Suppressor macrophage (primary cell): ENCODE measurements at regions not wholly inside any gene's neighbourhood (a gene's known extent, or its start where the extent isn't known, plus 50 kb on each side); places are given as distances from the start of the nearest gene placed in this dataset.
A peak's percentile ranks its signal among the peaks of the same experiment; 100 is the strongest.

Experiments
- DNase-seq, 4 experiments: peaks; one replicate each; pipeline ENCODE4 v3.0.0-alpha.2; 2020 to 2022

- peak in 3 of 4 experiments; percentile 30 to 56 (median 49) for DNase-seq
Measured at GRCh38 chr1:221072214-221072613, 193.0 kb downstream of the HLX start.

- peak; percentile 28 to 72 (median 52) for DNase-seq
Measured at GRCh38 chr1:221074332-221074731, 195.1 kb downstream of the HLX start.

- peak in 1 of 4 experiments; percentile 26 for DNase-seq
Measured at GRCh38 chr1:221075911-221076310, 196.7 kb downstream of the HLX start.

- no peak for DNase-seq
Measured at GRCh38 chr1:221076391-221076811, 197.2 kb downstream of the HLX start.

GRCh38 chr1:221078260-221078965, 199.2 kb downstream of the HLX start:
- DNase-seq = no peak

GRCh38 chr1:221083902-221084301, 204.7 kb downstream of the HLX start:
- DNase-seq = no peak

- no peak for DNase-seq
Measured at GRCh38 chr1:221084681-221085080, 205.4 kb downstream of the HLX start.

- DNase-seq = no peak
Measured at GRCh38 chr1:221085701-221086375, 206.6 kb downstream of the HLX start.

GRCh38 chr1:221087919-221088318, 208.7 kb downstream of the HLX start:
- no peak for DNase-seq

- DNase-seq = no peak
Measured at GRCh38 chr1:221089273-221089672, 210.0 kb downstream of the HLX start.

- no peak for DNase-seq
Measured at GRCh38 chr1:221089803-221090202, 210.6 kb downstream of the HLX start.

GRCh38 chr1:221093903-221094791, 214.9 kb downstream of the HLX start:
- peak in 2 of 4 experiments; percentile 35 to 41 for DNase-seq

GRCh38 chr1:221097479-221098281, 218.4 kb downstream of the HLX start:
- peak; percentile 74 to 95 (median 87) for DNase-seq

GRCh38 chr1:221098471-221099405, 219.5 kb downstream of the HLX start:
- peak; percentile 48 to 79 (median 66) for DNase-seq

- DNase-seq = peak in 3 of 4 experiments; percentile 9 to 41 (median 39)
Measured at GRCh38 chr1:221099747-221100595, 220.7 kb downstream of the HLX start.

- DNase-seq = peak; percentile 44 to 84 (median 66)
Measured at GRCh38 chr1:221100611-221101010, 221.4 kb downstream of the HLX start.

GRCh38 chr1:221101807-221102605, 222.8 kb downstream of the HLX start:
- no peak for DNase-seq

GRCh38 chr1:221104596-221104995, 225.4 kb downstream of the HLX start:
- no peak for DNase-seq

- DNase-seq = peak in 3 of 4 experiments; percentile 17 to 44 (median 35)
Measured at GRCh38 chr1:221105578-221105977, 226.3 kb downstream of the HLX start.
